Stimulated activated CD8-positive, alpha-beta memory T cell treated with anti-CD3 and anti-CD28 coated beads, Interleukin-12 subunit alpha, Interleukin-12 subunit beta, amount 100 ng/mL, for 24 hours (primary cell): ENCODE measurements at regions not wholly inside any gene's neighbourhood (a gene's known extent, or its start where the extent isn't known, plus 50 kb on each side); places are given as distances from the start of the nearest gene placed in this dataset.
"Not testable (repeated sequence)": the region's sequence is repeated elsewhere in the genome, so short reads cannot be mapped to it uniquely, and the experiment has no call there.

Experiments
- DNase-seq: peaks from one replicate; pipeline ENCODE4 v3.0.0-alpha.2; 2020; ENCODE audit errors: extremely low read depth

DNA sequence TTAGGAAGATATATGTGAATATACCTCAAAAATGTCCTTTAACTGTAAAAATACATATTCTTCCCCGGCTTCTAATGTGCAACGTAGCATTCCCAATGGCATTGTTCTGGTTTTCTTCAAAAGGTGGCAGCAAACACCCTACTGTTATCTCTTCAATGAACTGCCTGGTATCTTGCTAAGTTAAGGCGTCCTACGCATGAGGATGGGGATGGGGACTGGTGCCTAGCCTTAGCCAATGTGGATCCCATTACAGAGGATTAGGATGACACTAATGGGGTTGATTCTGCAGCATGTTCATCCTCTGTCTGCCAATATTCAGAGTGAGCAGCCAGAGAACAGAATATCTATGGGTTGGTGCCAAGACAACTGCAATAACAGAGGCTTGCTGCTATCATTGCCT is 334.9 kb upstream of the ADGRL3 start:
- no peak for DNase-seq

DNA sequence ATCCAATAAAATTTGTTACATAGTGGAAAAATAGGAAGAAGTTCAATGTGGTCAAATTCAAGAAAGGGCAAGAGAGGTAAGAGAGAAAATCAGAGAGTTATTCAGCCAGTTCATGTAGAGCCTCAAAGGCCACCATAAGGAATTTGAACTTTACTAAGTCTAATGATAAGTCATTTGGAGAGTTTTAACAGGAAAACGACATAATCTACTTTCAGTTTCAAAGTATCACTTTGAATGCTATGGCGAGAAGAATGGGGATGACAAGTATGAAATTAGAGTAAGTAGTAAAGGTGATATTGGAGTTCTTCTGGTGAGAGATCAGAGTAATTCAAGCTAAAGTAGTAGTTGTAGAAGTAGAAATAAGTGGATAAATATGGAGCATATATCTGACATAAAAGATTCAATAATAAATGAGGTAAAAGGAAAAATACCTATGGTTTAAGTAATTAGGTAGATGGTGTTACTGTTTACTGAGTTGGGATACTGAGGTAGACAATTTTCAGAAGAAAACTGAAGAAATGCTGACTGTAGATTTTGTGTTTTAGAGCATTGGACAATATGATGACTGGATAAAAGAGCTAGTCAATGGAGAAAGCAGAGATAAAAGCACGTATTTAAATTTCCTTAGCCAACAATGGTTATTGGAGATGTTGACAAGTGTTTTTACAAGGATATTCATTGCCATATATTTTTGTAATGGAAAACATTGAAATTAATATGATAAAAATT is 331.7 kb upstream of the ADGRL3 start:
- DNase-seq = no peak

DNA sequence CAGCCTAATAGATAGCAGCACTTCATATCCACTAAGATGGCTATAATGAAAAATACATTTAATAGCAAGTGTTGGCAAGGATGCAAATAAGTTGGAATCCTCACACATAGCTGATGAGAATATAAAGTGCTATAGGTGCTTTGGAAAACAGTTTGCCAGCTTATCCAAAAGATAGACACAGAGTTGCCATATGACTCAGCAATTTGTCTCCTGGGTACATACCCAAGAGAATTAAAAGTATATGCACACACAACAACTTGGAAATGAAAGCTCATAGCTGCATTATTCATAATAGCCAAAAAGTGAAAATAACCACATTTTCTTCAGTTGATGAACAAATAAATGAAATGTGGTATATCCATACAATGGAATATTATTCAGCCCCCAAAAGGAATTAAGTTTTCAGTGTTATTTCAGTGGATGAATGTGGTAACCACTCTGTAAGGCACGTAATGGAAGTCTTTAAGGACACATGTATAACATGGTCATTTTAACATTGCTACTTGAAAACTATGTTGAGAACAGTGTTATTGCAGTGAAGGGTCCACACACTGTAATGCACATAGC is 320.9 kb upstream of the ADGRL3 start:
- no peak for DNase-seq

DNA sequence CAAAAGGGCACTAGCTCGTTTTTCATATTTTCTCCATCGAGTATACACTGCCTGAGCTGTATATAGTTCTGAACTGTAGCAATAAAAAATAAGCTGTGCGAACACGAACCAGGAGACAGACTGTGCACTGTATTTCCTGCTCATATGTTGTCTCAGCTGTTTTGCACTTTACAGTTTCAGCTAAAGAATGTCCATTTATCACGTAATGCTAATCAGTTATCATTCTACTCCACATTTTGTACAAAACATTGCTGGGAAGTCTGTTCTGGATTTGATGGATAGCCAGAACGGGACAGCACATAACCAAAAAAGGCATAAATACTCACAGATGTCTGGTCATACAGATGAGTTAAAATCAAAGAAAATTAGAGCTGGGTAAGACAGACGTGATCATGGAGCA is 315.5 kb upstream of the ADGRL3 start:
- DNase-seq = no peak

DNA sequence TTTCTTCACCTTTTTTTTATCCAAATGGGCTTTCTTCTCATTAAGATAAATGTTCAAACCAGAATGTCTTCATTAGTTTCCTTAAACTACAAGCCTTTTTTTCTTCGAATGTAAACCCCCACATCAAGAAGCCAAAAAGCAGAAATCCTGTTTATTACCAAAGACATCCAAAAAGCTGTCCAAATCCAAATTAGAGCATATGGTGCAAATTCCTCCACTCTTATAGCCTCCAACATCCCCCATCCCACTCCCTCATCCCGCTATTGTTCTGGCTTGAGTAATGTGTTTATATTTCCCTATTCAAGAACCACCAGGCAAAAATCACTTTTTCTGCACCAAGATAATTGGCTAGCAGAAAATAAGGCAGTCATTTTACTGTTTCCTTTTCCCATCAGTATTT is 315.1 kb upstream of the ADGRL3 start:
- DNase-seq = no peak

DNA sequence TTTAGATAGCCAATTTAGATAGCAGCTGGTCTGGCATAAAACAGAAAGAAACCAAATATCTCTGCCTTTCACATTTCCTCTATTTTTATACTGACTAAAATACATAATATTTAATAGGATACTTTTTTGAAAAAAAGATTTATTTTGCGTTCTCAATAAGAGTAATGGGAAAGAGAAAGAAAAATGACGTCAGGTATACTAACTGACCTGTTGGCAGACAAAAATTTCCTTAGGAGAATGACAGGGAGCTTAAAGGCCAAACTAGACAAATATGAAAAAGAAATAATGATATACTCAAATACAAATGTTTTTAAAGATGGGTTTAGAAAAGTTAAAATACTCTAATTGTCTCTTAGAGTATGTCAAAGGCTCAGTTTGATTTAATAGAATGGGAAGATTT is 309.4 kb upstream of the ADGRL3 start:
- DNase-seq = no peak

DNA sequence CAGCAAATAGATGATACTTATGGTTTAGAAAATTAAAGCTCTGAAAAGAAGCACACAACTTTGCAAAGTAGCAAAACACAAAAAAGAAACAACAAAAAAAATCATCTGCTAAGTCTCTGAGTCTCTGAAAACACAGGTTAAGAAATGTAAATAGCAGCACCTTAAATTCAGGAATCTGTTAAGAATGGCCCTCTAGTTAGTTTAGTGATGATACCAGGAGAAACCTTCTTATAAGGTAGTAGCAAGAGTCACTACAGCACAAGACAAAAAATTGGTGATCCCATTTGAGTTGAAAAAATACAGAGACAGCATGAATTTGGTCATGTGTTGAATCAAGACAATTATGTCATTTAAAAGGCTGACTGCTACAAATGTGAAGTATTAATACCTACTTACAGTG is 308.2 kb upstream of the ADGRL3 start:
- DNase-seq = no peak

DNA sequence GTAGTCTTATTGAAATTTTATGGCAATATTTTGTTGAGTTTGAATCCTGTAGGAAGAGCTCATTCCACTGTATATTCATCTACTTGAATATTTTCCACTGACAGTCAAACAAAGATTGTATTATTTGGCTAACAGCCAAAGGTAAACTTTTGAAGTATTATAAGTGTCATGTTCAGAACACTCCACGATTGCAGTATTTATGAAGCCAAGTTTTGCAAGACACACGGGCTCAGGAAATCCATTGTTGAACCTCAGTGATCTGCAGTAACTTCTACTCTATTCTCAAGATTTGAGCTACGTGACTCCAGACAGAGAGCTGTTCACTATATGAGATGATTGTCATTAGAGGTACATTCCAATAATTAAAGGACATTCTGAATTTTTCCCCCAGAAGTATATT is 302.7 kb upstream of the ADGRL3 start:
- no peak for DNase-seq

DNA sequence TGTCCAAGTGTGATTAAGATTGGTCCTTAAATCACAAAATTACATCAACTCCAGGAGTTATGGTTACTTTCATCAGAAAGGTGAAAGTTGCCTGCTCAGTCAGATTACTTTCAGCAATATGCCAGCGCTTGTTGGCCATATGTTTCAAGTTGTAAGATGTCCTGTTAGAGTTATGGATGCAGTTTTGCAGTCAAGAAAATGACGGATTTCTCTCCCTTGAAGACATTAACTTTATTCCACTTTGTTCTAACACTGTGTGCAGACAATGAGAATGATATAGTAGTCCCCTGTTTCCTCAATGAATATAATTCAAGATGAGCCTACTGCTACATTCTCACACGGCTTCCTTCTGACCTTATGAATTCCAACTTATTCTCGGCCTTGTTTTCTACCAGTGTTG is 295.0 kb upstream of the ADGRL3 start:
- no peak for DNase-seq

DNA sequence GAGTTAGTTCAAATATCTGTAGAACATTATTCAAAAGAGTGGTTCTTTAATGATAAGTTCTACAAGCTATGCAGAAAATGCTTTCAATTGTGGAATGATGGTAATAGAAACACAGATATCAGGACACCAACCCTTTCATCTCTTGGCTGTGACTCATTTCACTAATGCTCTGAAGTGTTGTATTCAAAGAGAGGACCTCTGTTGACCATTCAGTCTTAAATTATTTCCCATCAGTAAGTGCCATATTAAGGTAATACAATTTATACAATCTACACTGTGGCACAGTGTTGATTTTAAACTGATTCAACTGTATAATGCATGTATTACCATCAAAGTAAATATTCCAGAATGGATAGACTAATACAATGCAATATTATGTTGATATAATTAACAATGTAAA is 289.0 kb upstream of the ADGRL3 start:
- DNase-seq = no peak

DNA sequence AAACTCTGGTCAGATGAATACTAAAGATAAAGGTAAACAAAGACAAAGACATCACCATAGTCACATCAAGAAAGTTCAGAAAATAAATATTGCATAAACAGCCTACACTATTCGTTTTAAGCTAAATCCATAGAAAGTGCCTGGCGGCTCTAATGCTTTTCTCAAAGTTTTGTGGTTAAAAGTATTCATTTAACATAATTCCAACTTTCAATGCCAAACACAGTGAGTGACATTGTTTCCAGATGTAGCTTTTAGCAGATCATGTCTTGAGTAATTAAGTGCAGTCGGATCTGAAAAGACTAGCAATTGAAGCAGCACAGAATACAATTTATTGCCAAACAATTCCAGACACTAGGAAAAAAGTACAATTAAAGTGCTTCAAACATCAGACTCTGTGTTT is 287.1 kb upstream of the ADGRL3 start:
- no peak for DNase-seq

DNA sequence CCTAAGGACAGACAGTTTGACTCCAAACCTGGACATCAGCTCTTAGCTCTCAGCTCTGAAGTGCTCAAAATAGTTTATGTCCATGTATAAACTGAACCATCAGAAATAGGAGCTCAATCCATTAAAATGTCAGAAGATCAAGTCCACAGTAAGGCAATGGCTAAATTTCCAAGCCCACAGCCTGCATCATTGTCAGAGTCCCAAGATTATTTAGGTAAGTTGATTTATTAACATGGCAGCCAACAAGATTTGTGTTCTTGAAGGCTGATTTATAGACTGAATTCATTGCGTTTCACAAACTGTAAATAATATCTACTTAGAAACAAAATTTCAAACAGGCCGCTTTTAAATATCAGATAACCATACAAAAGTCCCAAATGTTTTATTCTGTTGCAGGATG is 286.5 kb upstream of the ADGRL3 start:
- DNase-seq = no peak

DNA sequence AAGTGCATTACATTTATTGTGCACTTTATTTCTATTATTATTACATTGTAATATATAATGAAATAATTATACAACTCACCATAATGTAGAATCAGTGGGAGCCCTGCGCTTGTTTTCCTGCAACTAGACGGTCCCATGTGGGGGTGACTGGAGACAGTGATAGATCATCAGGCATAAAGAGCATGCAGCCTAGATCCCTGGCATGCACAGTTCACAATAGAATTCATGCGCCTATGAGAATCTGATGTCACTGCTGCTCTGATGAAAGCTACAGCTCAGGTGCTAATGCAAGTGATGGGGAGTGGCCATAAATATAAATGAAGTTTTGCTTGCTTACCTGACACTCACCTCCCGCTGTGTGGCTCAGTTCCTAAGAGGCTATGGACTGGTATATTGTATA is 278.4 kb upstream of the ADGRL3 start:
- DNase-seq = not testable (repeated sequence)

DNA sequence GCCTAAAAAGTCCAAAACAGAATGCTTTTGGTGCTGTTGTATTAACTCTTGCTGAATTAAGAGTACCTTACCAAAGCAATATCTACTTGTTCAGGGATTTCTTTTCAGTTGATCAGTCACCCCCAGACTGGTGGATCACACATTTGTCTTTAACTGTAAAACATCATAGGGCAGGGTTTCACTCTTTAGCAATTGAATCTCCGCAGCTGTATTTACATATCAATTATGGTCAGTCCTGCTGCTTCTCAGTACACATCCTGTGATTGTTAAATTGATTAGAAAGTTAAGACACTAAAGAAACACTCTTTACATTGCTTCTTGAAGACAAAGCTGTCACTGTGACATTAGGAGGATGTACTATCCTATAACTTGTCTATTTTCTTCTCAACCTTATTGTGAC is 277.1 kb upstream of the ADGRL3 start:
- DNase-seq = no peak

DNA sequence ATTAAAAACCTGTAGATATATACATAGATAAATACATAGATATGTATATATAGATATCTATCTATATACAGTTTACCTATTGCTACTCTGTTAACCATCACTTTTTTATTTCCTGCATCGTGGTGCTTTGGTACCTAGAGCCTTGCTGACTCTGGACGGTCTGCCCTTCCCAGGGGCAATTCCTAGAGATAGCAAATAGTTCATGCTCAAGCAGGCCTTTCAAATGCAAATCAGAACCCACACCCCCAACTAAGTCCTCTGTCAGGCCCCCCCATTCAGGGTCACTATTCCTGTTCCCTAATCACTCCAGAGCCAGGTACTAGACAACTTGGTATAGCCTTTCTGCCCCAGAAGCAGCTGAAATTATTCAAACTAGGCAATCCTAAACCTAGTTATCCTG is 273.5 kb upstream of the ADGRL3 start:
- no peak for DNase-seq

DNA sequence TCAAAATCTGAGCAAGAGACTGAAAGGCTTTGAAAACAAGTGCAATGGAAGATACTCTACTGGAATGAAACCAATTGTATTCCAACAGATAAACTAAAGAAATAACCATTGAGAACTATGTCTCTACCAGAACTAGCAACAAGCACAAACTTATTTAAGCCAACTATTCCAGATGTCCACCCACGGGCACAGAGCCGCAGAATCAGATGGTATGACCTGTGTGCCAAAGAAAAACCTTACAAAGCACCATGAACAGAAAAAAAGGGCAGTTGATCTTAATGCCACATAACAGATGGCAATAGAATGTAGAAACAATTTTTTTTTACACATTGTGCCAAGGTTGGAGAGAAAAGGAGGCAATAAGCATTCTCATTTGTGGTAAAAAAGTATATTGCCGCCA is 269.3 kb upstream of the ADGRL3 start:
- no peak for DNase-seq

DNA sequence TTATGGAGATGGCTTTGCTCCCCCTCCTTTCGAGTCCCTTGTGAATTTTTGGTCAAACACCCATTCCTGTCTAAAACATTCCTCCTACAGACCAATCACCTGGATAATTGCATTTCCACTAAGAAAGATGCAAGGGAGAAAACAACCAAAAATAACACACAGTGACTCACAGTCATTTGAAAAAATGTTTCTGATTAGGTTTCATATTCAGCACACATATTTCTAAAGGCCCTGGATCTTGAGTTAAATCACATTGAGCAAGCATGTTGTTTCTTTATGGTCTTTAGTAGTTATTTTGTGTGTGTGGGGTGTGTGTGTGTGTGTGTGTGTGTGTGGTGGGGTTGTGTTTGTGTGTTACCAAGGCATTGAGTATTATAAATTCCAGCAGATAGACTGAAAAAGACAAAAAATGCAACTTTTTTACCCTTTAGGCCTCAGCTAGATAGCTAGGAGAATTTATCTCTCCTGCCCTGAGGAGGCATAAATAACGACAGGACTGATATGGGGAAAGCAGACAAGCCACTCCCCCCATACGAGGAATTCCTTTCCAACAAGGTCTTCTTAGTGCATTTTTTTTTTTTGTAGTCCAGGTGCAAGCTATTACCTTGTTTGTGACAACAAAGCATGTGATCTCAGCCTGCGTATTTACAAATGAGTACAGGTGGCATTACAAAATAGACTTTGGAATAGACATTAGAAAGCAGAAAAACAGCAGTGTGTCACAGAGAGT is 265.4 kb upstream of the ADGRL3 start:
- no peak for DNase-seq

DNA sequence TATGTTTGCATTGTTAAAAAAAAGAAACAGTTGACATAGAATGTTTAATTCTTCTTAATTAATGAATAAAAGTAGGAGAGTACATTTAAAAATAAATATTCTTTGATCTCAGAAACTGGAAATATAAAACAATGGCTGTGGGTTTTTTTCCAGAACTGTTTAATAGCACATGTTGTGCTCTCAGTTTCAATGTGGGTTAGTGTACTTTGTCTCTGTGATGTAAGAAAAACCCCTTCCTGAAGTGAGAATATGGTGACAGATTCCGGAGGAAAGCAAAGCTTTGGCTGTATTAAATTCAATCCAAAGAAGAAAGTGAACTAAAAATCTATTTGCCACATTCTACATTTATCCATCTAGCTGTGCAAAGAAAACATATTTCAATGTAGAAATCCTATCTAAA is 261.9 kb upstream of the ADGRL3 start:
- DNase-seq = no peak

DNA sequence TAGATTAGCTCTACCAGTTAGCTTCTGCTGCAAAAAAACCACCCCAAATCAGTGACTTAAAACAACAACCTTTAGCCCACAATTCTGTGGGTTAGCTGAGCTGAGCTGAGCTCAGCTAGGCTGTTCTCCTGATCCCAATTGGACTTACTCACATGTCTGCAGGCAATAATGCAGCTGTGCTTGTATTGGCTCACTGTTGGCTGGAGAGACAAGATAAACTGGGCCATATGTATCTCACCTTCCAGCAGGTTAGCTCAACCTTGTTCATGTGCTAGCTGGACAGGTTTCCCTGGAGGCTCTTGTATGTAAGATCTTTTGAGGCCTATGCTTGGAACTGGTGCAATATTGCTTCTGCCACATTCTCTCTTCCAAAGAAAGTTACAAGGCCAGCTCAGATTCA is 261.5 kb upstream of the ADGRL3 start:
- DNase-seq = no peak

DNA sequence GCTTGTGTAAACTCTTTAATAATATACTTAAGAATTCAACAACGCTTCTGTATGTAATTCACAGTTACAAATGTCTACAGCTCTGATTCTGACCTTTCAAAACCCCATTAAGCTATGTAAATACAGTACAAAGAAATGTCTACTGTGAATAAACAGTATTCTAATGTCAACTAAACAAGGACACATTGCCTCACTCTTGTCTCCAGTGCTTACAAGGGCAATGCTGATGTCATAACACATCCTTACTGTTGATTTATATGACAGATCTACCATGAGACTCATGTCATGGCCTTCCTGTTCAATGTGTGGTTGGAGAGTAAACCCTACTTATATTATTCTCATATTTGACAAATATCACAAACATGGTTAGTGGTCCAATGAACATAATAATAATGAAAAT is 256.1 kb upstream of the ADGRL3 start:
- DNase-seq = no peak

DNA sequence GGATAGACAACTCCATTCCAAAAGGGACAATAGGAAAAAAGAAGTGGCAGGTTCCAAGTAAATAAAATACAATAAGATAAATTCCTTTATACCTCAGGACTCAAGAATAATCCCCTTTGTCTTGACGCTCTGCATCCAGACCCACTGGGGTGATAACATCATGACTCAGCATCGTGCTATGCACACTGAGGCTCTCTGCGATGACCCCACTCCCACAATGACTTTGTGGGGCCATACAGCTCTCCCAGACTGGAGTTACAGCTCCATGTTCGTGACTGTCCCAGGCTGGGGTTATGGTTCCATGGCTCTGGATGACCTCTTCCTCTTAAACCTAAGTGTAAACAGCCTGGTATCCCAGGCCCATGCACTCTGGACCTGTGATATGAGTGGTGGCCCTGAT is 254.5 kb upstream of the ADGRL3 start:
- DNase-seq = no peak

DNA sequence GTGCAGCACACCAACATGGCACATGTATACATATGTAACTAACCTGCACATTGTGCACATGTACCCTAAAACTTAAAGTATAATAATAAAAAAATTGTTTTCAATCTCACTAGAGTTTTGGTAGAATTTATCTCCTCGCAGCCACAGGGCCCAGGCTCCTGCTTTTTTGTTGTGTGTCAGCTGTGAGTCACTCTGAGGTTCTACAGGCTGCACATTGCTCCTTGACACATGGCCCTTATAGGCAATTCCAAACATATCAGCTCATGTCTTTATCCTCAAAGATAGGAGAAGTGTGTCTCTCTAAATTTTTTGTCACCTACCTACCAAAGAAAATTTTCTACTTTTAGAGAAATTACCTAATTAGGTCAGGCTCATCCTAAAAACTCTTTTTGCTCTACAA is 252.1 kb upstream of the ADGRL3 start:
- DNase-seq = no peak

DNA sequence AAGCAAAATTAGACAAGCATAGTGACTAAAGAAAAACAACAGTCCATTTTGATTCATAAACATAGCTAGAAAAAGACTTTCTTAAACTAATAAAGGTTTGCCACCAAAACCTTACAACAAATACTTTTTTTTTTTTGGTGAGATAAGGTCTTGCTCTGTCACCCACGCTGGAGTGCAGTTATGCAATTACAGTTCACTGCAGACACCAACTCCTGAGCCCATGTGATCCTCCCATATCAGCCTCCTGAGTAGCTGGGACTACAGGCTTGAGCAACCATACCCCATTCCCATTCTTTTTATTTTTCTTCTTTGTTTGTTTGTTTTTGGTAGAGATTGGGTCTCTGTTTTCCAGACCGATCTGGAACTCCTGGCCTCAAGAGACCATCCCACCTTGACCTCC is 247.2 kb upstream of the ADGRL3 start:
- DNase-seq = no peak
